NCI-H146 treated with DMSO at 0.1 percent for 48 hours (cell line): ENCODE measurements at regions not wholly inside any gene's neighbourhood (a gene's known extent, or its start where the extent isn't known, plus 50 kb on each side); places are given as distances from the start of the nearest gene placed in this dataset.
"Not testable (repeated sequence)": the region's sequence is repeated elsewhere in the genome, so short reads cannot be mapped to it uniquely, and the experiment has no call there.

Experiments used
- DNase-seq: peaks from one replicate; lab custom pipeline; 2025; ENCODE audit not compliant: unreplicated experiment; lab: John Stamatoyannopoulos, UW

- DNase-seq, result no peak
These were observed 147.2 kb upstream of the JUN start for GRCh38 chr1:58931024-58931423.

- no peak for DNase-seq
These were observed 147.9 kb upstream of the JUN start for GRCh38 chr1:58931756-58932155.

- DNase-seq, result peak; percentile 44
These were observed 149.2 kb upstream of the JUN start for GRCh38 chr1:58932859-58933598.

- no peak for DNase-seq
These were observed 149.7 kb upstream of the JUN start for GRCh38 chr1:58933599-58933926.

GRCh38 chr1:58934706-58935105, 150.9 kb upstream of the JUN start:
- DNase-seq, result no peak

GRCh38 chr1:58936973-58937372, 153.1 kb upstream of the JUN start:
- DNase-seq, result no peak

GRCh38 chr1:58939146-58939545, 155.3 kb upstream of the JUN start:
- DNase-seq, result no peak

GRCh38 chr1:58939666-58940370, 156.0 kb upstream of the JUN start:
- DNase-seq, result no peak

GRCh38 chr1:58941471-58942289, 157.8 kb upstream of the JUN start:
- no peak for DNase-seq

- no peak for DNase-seq
These were observed 158.9 kb upstream of the JUN start for GRCh38 chr1:58942759-58943191.

- DNase-seq, result no peak
These were observed 159.9 kb upstream of the JUN start for GRCh38 chr1:58943776-58944175.

GRCh38 chr1:58944439-58944838, 160.6 kb upstream of the JUN start:
- DNase-seq, result no peak

- DNase-seq, result no peak
These were observed 162.5 kb upstream of the JUN start for GRCh38 chr1:58946390-58946789.

- DNase-seq, result no peak
These were observed 164.8 kb upstream of the JUN start for GRCh38 chr1:58948671-58949070.

- DNase-seq, result no peak
These were observed 165.8 kb upstream of the JUN start for GRCh38 chr1:58949551-58950220.

- DNase-seq, result no peak
These were observed 167.1 kb upstream of the JUN start for GRCh38 chr1:58950897-58951296.

- not testable (repeated sequence) for DNase-seq
These were observed 170.1 kb upstream of the JUN start for GRCh38 chr1:58953951-58954350.

- not testable (repeated sequence) for DNase-seq
These were observed 179.4 kb upstream of the JUN start for GRCh38 chr1:58963287-58963686.

- DNase-seq, result no peak
These were observed 180.6 kb upstream of the JUN start for GRCh38 chr1:58964428-58964827.

- no peak for DNase-seq
These were observed 181.0 kb upstream of the JUN start for GRCh38 chr1:58964880-58965279.
